H9 (cell line): ENCODE measurements at regions not wholly inside any gene's neighbourhood (a gene's known extent, or its start where the extent isn't known, plus 50 kb on each side); places are given as distances from the start of the nearest gene placed in this dataset.

ENCODE experiments used
- DNase-seq: peaks from one replicate; pipeline ENCODE4 v3.0.0-alpha.2; 2017
- H2AFZ ChIP-seq: one replicate; pipeline ENCODE4 v1.6.1; 2013; ENCODE audit warnings: mild to moderate bottlenecking, low read length, control low read depth, moderate library complexity
- H2AK5ac ChIP-seq: 2 replicates; pipeline ENCODE4 v1.6.1; 2013; ENCODE audit warnings: low read length, control low read depth, mixed read lengths; ENCODE audit not compliant: insufficient read length
- H2BK120ac ChIP-seq: one replicate; pipeline ENCODE4 v1.6.1; 2013; ENCODE audit warnings: low read depth, mild to moderate bottlenecking, low read length, control low read depth, inconsistent platforms; ENCODE audit not compliant: poor library complexity, severe bottlenecking
- H2BK12ac ChIP-seq: 2 replicates; pipeline ENCODE4 v1.6.1; 2013; ENCODE audit warnings: low read length, control low read depth, mixed read lengths, low read depth; ENCODE audit not compliant: insufficient read length
- H2BK15ac ChIP-seq: 2 replicates; pipeline ENCODE4 v1.6.1; 2013; ENCODE audit warnings: low read depth, low read length, control low read depth
- H2BK20ac ChIP-seq: one replicate; pipeline ENCODE4 v1.6.1; 2013; ENCODE audit warnings: low read depth, mild to moderate bottlenecking, low read length, control low read depth, inconsistent platforms; ENCODE audit not compliant: poor library complexity, severe bottlenecking
- H2BK5ac ChIP-seq: 2 replicates; pipeline ENCODE4 v1.6.1; 2013; ENCODE audit warnings: low read length, control low read depth, mixed read lengths; ENCODE audit not compliant: insufficient read length
- H3K14ac ChIP-seq: 2 replicates; pipeline ENCODE4 v1.6.1; 2013; ENCODE audit warnings: low read length, control low read depth; ENCODE audit not compliant: insufficient read depth
- H3K18ac ChIP-seq: 2 replicates; pipeline ENCODE4 v1.6.1; 2013; ENCODE audit warnings: low read depth, mild to moderate bottlenecking, mixed read lengths, low read length, control low read depth; ENCODE audit not compliant: insufficient read length
- H3K23ac ChIP-seq: 2 replicates; pipeline ENCODE4 v1.6.1; 2013; ENCODE audit warnings: low read length, control low read depth, mixed read lengths, low read depth; ENCODE audit not compliant: insufficient read length
- H3K23me2 ChIP-seq: 2 replicates; pipeline ENCODE4 v1.6.1; 2013; ENCODE audit warnings: low read depth, mild to moderate bottlenecking, mixed read lengths, low read length, control low read depth; ENCODE audit not compliant: insufficient read length, poor library complexity, severe bottlenecking
- H3K27ac ChIP-seq: 2 replicates; pipeline ENCODE4 v1.5.1; 2013; ENCODE audit warnings: low read length, control low read depth, mixed read lengths, low read depth; ENCODE audit not compliant: insufficient read length
- H3K27me3 ChIP-seq: 2 replicates; pipeline ENCODE4 v1.6.1; 2013; ENCODE audit warnings: low read length, control low read depth, inconsistent platforms; ENCODE audit not compliant: insufficient read depth
- H3K4ac ChIP-seq: 2 replicates; pipeline ENCODE4 v1.6.1; 2013; ENCODE audit warnings: low read depth, mild to moderate bottlenecking, control low read depth, inconsistent platforms, low read length, moderate library complexity
- H3K4me1 ChIP-seq: 2 replicates; pipeline ENCODE4 v1.6.1; 2013; ENCODE audit warnings: low read length, control low read depth, inconsistent platforms; ENCODE audit not compliant: insufficient read depth
- H3K4me2 ChIP-seq: 2 replicates; pipeline ENCODE4 v1.6.1; 2013; ENCODE audit warnings: low read length, control low read depth, mixed read lengths; ENCODE audit not compliant: insufficient read length, insufficient read depth
- H3K56ac ChIP-seq: 2 replicates; pipeline ENCODE4 v1.6.1; 2013; ENCODE audit warnings: low read depth, mild to moderate bottlenecking, mixed read lengths, low read length, control low read depth; ENCODE audit not compliant: insufficient read length
- H3K79me1 ChIP-seq: 2 replicates; pipeline ENCODE4 v1.6.1; 2013; ENCODE audit warnings: low read depth, mild to moderate bottlenecking, moderate library complexity, low read length, control low read depth, inconsistent platforms; ENCODE audit not compliant: insufficient read depth, poor library complexity, severe bottlenecking
- H3K79me2 ChIP-seq: 2 replicates; pipeline ENCODE4 v1.6.1; 2013; ENCODE audit warnings: low read length, control low read depth, inconsistent platforms; ENCODE audit not compliant: insufficient read depth
- H3K9ac ChIP-seq: 2 replicates; pipeline ENCODE4 v1.6.1; 2013; ENCODE audit warnings: low read length, control low read depth, mixed read lengths; ENCODE audit not compliant: insufficient read length; ENCODE audit errors: extremely low read depth
- H3K9me3 ChIP-seq: one replicate; pipeline ENCODE4 v1.6.1; 2013; ENCODE audit warnings: low read depth, low read length, inconsistent platforms; ENCODE audit not compliant: control insufficient read depth
- H3T11ph ChIP-seq: one replicate; pipeline ENCODE4 v1.6.1; 2013; ENCODE audit warnings: mild to moderate bottlenecking, low read length, control low read depth, inconsistent platforms
- H4K20me1 ChIP-seq: one replicate; pipeline ENCODE4 v1.6.1; 2013; ENCODE audit not compliant: control insufficient read depth, insufficient read length, insufficient read depth
- H4K5ac ChIP-seq: 2 replicates; pipeline ENCODE4 v1.6.1; 2013; ENCODE audit warnings: low read depth, mild to moderate bottlenecking, mixed read lengths, low read length, control low read depth; ENCODE audit not compliant: insufficient read length
- H4K8ac ChIP-seq: replicated peaks from 2 replicates; pipeline ENCODE4 v1.6.1; 2013; ENCODE audit warnings: low read length, control low read depth, mixed read lengths, low read depth; ENCODE audit not compliant: insufficient read length
- H4K91ac ChIP-seq: 2 replicates; pipeline ENCODE4 v1.6.1; 2013; ENCODE audit warnings: low read depth, mild to moderate bottlenecking, moderate library complexity, mixed read lengths, low read length, control low read depth; ENCODE audit not compliant: insufficient read length
- H3K27ac Mint-ChIP-seq, 3 experiments: 2 replicates in 2 of 3; 3 replicates in 1 of 3; pipeline ENCODE4 v1.8.0; 2020 to 2021; ENCODE audit warnings: mixed read lengths in 3 of 3, mild to moderate bottlenecking in 1 of 3, moderate library complexity in 1 of 3
- H3K27me3 Mint-ChIP-seq: 2 replicates; pipeline ENCODE4 v1.8.0; 2021; ENCODE audit warnings: low read depth, mild to moderate bottlenecking, moderate library complexity, mixed read lengths
- H3K36me3 Mint-ChIP-seq, 3 experiments: 2 replicates in 2 of 3; 3 replicates in 1 of 3; pipeline ENCODE4 v1.8.0; 2020 to 2021; ENCODE audit warnings: low read depth in 3 of 3, mixed read lengths in 3 of 3; ENCODE audit not compliant: insufficient read depth in 1 of 3
- H3K4me1 Mint-ChIP-seq, 2 experiments: 2 replicates each; pipeline ENCODE4 v1.8.0; 2020; ENCODE audit warnings: mixed read lengths in 2 of 2
- H3K4me3 Mint-ChIP-seq, 2 experiments: 2 replicates in 1 of 2; 3 replicates in 1 of 2; pipeline ENCODE4 v1.8.0; 2020 to 2021; ENCODE audit warnings: mild to moderate bottlenecking in 2 of 2, mixed read lengths in 2 of 2, moderate library complexity in 1 of 2
- H3K9me3 Mint-ChIP-seq, 2 experiments: 2 replicates in 1 of 2; 3 replicates in 1 of 2; pipeline ENCODE4 v1.8.0; 2020; ENCODE audit warnings: mild to moderate bottlenecking in 2 of 2, mixed read lengths in 2 of 2, moderate library complexity in 1 of 2
- CTCF ChIP-seq: fragments of 200-600 bp; sonication (generic); conservative IDR thresholded peaks from 3 replicates; pipeline ENCODE4 v1.8.0; 2021; ENCODE audit warnings: antibody characterized with exemption, mild to moderate bottlenecking
- WGBS: extraction: QIAGEN DNeasy Blood & Tissue Kit; methylation state at CpG from one replicate; pipeline ENCODE4 v1.1.7; 2013; ENCODE audit warnings: missing lambda C conversion rate, low lambda C conversion rate, mixed read lengths; ENCODE audit not compliant: insufficient read length; ENCODE audit errors: extremely low coverage; 5-methylcytosine and 5-hydroxymethylcytosine counted together

GRCh38 chr9:126147186-126147935 is 179.3 kb upstream of the MVB12B start:
- H3K4me3 Mint-ChIP-seq, result no peak overlapping the region
- Histone ChIP-seq H3K4me1 (no peaks in the 10 kb centered on the region; the same call in 1 of the 2 replicates), H3K4me2 (no peak overlapping the region)

More at GRCh38 chr9:126147186-126147935, 179.3 kb upstream of the MVB12B start:
- no peaks in the 10 kb centered on the region for H3K23me2 ChIP-seq
- H2AFZ ChIP-seq, result no peak overlapping the region
- no peak overlapping the region for H2BK20ac ChIP-seq
- H4K5ac ChIP-seq, result no peak overlapping the region
- Mint-ChIP-seq H3K27me3 (peaks cover 87% of the 10 kb centered on the region), H3K36me3 (no peaks in the 10 kb centered on the region), H3K27ac (no peak overlapping the region), H3K4me1 (peaks cover 16 to 18% of the 10 kb centered on the region in 2 experiments), H3K9me3 (peaks cover 0 to 2% of the 10 kb centered on the region in 2 experiments; a peak in 2 of 5 replicates)
- H3K4ac ChIP-seq, result no peak overlapping the region
- no peak overlapping the region for H3K27ac ChIP-seq
- H2BK120ac ChIP-seq, result no peak overlapping the region
- H3K79me1 ChIP-seq, result no peaks in the 10 kb centered on the region
- H4K91ac ChIP-seq, result no peak overlapping the region
- TF ChIP-seq CTCF, result no peak
- H2AK5ac ChIP-seq, result no peak overlapping the region
- no peak overlapping the region for H2BK5ac ChIP-seq
- no peak overlapping the region for H3K18ac ChIP-seq
- H3K9me3 ChIP-seq, result no peaks in the 10 kb centered on the region
- no peak overlapping the region for H4K8ac ChIP-seq
- no peak overlapping the region for H3K56ac ChIP-seq
- H4K20me1 ChIP-seq, result no peaks in the 10 kb centered on the region
- H3T11ph ChIP-seq, result no peak overlapping the region
- no CpG with 5 or more reads among the region's 10 CpGs for WGBS
- H3K23ac ChIP-seq, result no peak overlapping the region
- H2BK12ac ChIP-seq, result no peak overlapping the region
- no peak overlapping the region for H3K9ac ChIP-seq
- no peaks in the 10 kb centered on the region for H3K79me2 ChIP-seq
- peak; percentile 26 for DNase-seq
- no peak overlapping the region for H3K14ac ChIP-seq
- H2BK15ac ChIP-seq, result no peak overlapping the region
- H3K27me3 ChIP-seq, result peaks cover 7% of the 10 kb centered on the region; the same call in 1 of the 2 replicates
